ENCODE measurements at regions not wholly inside any gene's neighbourhood (a gene's known extent, or its start where the extent isn't known, plus 50 kb on each side); places are given as distances from the start of the nearest gene placed in this dataset.

GRCh38 chr22:44622679-44623078 is 79.3 kb upstream of the PRR5 start:
- no peak for TF ChIP-seq CTCF (IDR thresholded peaks at IDR 0.05; ENCODE audit: extremely low read depth in 1 of 2, insufficient read depth in 1 of 2, low read depth in 1 of 2, low read length in 2 of 2)
- TF ChIP-seq POLR2AphosphoS5 (IDR thresholded peaks at IDR 0.05; ENCODE audit: insufficient read depth, low read depth, low read length) = no peak
- TF ChIP-seq JUN (IDR thresholded peaks at IDR 0.05; ENCODE audit: borderline replicate concordance, insufficient read depth, insufficient read length, low read depth) = no peak
- TF ChIP-seq POLR2A (IDR thresholded peaks at IDR 0.05; ENCODE audit: low read depth, low read length) = no peak

All from endothelial cell of umbilical vein (primary cell).